ENCODE measurements at regions not wholly inside any gene's neighbourhood (a gene's known extent, or its start where the extent isn't known, plus 50 kb on each side); places are given as distances from the start of the nearest gene placed in this dataset.

DNA sequence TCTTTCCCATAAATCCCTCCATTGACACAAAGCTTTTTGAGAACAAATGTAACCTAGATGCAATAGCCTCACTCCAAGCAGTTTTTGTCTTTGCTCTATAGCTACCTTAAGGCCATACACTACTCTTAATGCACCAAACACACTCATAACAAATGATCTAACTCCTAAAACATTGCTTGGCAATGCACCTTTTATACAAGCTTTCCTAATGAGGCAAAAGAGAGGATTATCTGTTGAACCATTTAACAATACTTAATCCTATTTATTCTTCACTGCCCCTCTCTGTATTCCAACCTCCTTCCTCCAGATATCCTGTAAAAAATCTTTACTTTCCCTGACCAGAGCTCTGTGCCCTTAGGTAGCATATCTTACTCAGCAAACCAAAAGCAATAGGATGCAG is 558.1 kb upstream of the MDFIC2 start:
- Mint-ChIP-seq H3K27me3 (ENCODE audit: low read depth) (no peaks in the 10 kb centered on the region), H3K4me1 (ENCODE audit: low read depth) (peaks cover 9% of the 10 kb centered on the region), H3K36me3 (ENCODE audit: low read depth) (no peaks in the 10 kb centered on the region), H3K9me3 (ENCODE audit: low read depth) (peaks cover 17% of the 10 kb centered on the region), H3K27ac (ENCODE audit: unreplicated experiment) (no peak overlapping the region), H3K4me3 (ENCODE audit: unreplicated experiment) (no peak overlapping the region)
- DNase-seq (ENCODE audit: low spot score): no peak
- TF ChIP-seq, protein P1, sequence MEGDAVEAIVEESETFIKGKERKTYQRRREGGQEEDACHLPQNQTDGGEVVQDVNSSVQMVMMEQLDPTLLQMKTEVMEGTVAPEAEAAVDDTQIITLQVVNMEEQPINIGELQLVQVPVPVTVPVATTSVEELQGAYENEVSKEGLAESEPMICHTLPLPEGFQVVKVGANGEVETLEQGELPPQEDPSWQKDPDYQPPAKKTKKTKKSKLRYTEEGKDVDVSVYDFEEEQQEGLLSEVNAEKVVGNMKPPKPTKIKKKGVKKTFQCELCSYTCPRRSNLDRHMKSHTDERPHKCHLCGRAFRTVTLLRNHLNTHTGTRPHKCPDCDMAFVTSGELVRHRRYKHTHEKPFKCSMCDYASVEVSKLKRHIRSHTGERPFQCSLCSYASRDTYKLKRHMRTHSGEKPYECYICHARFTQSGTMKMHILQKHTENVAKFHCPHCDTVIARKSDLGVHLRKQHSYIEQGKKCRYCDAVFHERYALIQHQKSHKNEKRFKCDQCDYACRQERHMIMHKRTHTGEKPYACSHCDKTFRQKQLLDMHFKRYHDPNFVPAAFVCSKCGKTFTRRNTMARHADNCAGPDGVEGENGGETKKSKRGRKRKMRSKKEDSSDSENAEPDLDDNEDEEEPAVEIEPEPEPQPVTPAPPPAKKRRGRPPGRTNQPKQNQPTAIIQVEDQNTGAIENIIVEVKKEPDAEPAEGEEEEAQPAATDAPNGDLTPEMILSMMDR (IDR thresholded peaks at IDR 0.05): no peak

DNA sequence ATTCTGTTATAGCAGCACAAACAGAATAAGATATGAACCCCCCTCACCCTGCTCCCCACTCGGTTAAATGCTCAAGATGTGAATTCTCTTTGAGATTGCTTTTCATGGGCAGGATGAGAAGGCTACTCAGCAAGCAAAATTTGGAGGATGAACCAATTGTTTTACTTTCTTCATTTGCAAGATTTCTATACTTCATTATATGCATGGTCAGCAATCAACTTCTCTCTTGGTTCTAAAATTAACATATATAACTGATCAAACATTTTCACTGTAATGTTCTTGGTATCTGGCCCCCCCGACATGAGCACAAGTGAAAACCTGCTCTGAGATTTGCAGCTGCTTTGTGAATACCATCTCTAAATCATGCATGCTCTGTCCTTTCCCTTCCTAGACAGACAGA is 556.1 kb upstream of the MDFIC2 start:
- Mint-ChIP-seq H3K9me3 (ENCODE audit: low read depth) (peaks cover 22% of the 10 kb centered on the region), H3K4me3 (ENCODE audit: unreplicated experiment) (no peak overlapping the region), H3K4me1 (ENCODE audit: low read depth) (peaks cover 15% of the 10 kb centered on the region), H3K27me3 (ENCODE audit: low read depth) (no peaks in the 10 kb centered on the region), H3K27ac (ENCODE audit: unreplicated experiment) (no peak overlapping the region), H3K36me3 (ENCODE audit: low read depth) (peaks cover 4% of the 10 kb centered on the region)
- no peak for DNase-seq (ENCODE audit: low spot score)
- TF ChIP-seq, protein P1 (IDR thresholded peaks at IDR 0.05): no peak

DNA sequence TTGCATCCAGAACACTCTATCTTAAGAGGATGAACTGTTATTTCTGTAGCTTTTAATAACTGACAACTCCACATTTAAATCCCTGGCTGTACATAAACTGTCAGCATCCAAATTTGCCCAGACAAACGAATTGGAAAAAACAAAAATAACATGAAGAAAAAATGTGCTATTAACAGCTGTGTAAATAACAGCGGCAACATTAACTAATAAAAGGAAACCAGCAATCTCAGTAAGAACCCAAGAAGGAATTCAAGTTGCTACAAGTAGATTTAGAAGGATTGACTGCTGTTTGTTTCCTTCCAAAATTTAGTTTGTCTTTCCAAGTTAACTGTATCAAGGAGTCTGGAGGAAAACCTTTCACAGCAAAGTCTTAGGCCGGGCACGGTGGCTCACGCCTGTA is 550.6 kb upstream of the MDFIC2 start:
- peaks cover 8% of the 10 kb centered on the region for H3K9me3 Mint-ChIP-seq (ENCODE audit: low read depth)
- peaks cover 4% of the 10 kb centered on the region for H3K36me3 Mint-ChIP-seq (ENCODE audit: low read depth)
- no peak overlapping the region for H3K27ac Mint-ChIP-seq (ENCODE audit: unreplicated experiment)
- TF ChIP-seq, protein P1 (IDR thresholded peaks at IDR 0.05): no peak
- no peak for DNase-seq (ENCODE audit: low spot score)
- H3K4me3 Mint-ChIP-seq (ENCODE audit: unreplicated experiment): no peak overlapping the region
- peaks cover 38% of the 10 kb centered on the region for H3K4me1 Mint-ChIP-seq (ENCODE audit: low read depth)
- H3K27me3 Mint-ChIP-seq (ENCODE audit: low read depth): no peaks in the 10 kb centered on the region

DNA sequence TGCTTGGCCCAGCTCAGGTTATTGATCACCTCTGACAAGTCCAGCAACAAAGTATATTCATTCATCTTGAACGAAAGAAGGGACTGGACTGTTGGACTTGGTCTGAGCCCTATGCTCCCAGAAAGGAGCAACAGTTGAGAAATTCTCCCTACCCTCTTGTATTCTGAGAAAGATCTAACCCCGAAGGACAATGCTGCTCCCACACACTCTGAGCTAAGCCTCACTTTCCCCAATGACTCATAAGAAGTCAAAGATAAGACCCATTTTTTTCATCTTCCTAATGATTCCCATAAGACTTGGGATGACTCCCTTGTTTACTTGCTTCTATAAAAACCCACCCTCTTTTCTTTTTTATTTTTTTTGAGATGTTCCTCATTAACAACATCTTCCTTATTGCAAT is 549.4 kb upstream of the MDFIC2 start:
- Mint-ChIP-seq H3K9me3 (ENCODE audit: low read depth) (peaks cover 8% of the 10 kb centered on the region), H3K27me3 (ENCODE audit: low read depth) (no peaks in the 10 kb centered on the region), H3K27ac (ENCODE audit: unreplicated experiment) (peak overlapping the region; percentile 6), H3K36me3 (ENCODE audit: low read depth) (peaks cover 4% of the 10 kb centered on the region), H3K4me1 (ENCODE audit: low read depth) (peaks cover 50% of the 10 kb centered on the region), H3K4me3 (ENCODE audit: unreplicated experiment) (no peak overlapping the region)
- no peak for DNase-seq (ENCODE audit: low spot score)
- TF ChIP-seq, protein P1 (IDR thresholded peaks at IDR 0.05): no peak

DNA sequence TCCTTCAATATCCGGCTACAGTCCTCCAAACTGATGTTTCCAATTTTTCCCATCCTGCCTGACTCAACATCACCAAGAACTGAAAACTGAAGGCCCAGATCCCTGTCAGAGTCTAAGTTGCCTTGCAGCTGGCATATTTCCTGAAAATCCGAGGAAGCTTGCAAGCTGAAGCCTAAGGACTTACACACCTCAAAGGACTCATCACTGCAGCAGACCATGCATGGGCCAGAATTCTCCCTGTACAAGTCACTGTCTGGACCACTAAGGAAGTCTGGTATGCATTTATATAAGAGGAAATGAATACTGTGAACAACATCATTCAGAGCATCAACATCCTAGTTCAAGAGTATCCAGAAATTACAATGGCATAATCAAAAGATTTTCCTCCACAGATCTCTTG is 548.8 kb upstream of the MDFIC2 start:
- Mint-ChIP-seq H3K27me3 (ENCODE audit: low read depth) (no peaks in the 10 kb centered on the region), H3K36me3 (ENCODE audit: low read depth) (peaks cover 4% of the 10 kb centered on the region), H3K4me1 (ENCODE audit: low read depth) (peaks cover 57% of the 10 kb centered on the region), H3K27ac (ENCODE audit: unreplicated experiment) (peak overlapping the region; percentile 14), H3K4me3 (ENCODE audit: unreplicated experiment) (no peak overlapping the region), H3K9me3 (ENCODE audit: low read depth) (peaks cover 8% of the 10 kb centered on the region)
- DNase-seq (ENCODE audit: low spot score): no peak
- TF ChIP-seq, protein P1 (IDR thresholded peaks at IDR 0.05): no peak
